WI38 (cell line): ENCODE measurements at regions not wholly inside any gene's neighbourhood (a gene's known extent, or its start where the extent isn't known, plus 50 kb on each side); places are given as distances from the start of the nearest gene placed in this dataset.

ENCODE experiments used
- H3K4me3 ChIP-seq: 2 replicates; pipeline ENCODE4 v1.5.1; 2011; ENCODE audit warnings: low read depth, mild to moderate bottlenecking, control low read depth, low read length
- CTCF ChIP-seq: IDR thresholded peaks from 2 replicates; pipeline ENCODE4 v1.5.1; 2012; ENCODE audit warnings: low read depth, mild to moderate bottlenecking, control low read depth, low read length

- TF ChIP-seq CTCF: no peak
- H3K4me3 ChIP-seq: no peak overlapping the region
Observed at GRCh38 chr3:157979022-157979421, 127.2 kb downstream of the SHOX2 start.

GRCh38 chr3:157961665-157962064, 144.6 kb downstream of the SHOX2 start:
- no peak overlapping the region for H3K4me3 ChIP-seq
- TF ChIP-seq CTCF: no peak

- H3K4me3 ChIP-seq: no peak overlapping the region
- TF ChIP-seq CTCF: no peak
Observed at GRCh38 chr3:157958457-157958856, 147.8 kb downstream of the SHOX2 start.

- H3K4me3 ChIP-seq: no peak overlapping the region
- no peak for TF ChIP-seq CTCF
Observed at GRCh38 chr3:157956850-157957249, 149.4 kb downstream of the SHOX2 start.

- H3K4me3 ChIP-seq: no peak overlapping the region
- TF ChIP-seq CTCF: no peak
Observed at GRCh38 chr3:157956176-157956575, 150.0 kb downstream of the SHOX2 start.

GRCh38 chr3:157953565-157953964, 152.7 kb downstream of the SHOX2 start:
- no peak for TF ChIP-seq CTCF
- no peak overlapping the region for H3K4me3 ChIP-seq

GRCh38 chr3:157948605-157949383, 157.4 kb downstream of the SHOX2 start:
- no peak for TF ChIP-seq CTCF
- no peak overlapping the region for H3K4me3 ChIP-seq
